ENCODE measurements at regions not wholly inside any gene's neighbourhood (a gene's known extent, or its start where the extent isn't known, plus 50 kb on each side); places are given as distances from the start of the nearest gene placed in this dataset.

GRCh38 chr18:33901894-33902512 lies 322.7 kb downstream of the NOL4 start:
- Histone ChIP-seq H3K27me3 (ENCODE audit: control insufficient read depth, insufficient read depth, low read length) (no peaks in the 10 kb centered on the region), H3K36me3 (ENCODE audit: control insufficient read depth, insufficient read depth, low read length) (no peaks in the 10 kb centered on the region), H3K9me3 (ENCODE audit: control insufficient read depth, insufficient read depth, low read length) (no peaks in the 10 kb centered on the region), H3K9ac (ENCODE audit: low read depth, low read length) (no peak overlapping the region), H3K4me3 (ENCODE audit: low read depth, low read length) (no peak overlapping the region), H3K4me1 (ENCODE audit: control insufficient read depth, insufficient read depth, low read length) (no peaks in the 10 kb centered on the region)

- Histone ChIP-seq H3K36me3 (ENCODE audit: control insufficient read depth, insufficient read depth, low read length) (no peaks in the 10 kb centered on the region), H3K4me3 (ENCODE audit: low read depth, low read length) (no peak overlapping the region), H3K9ac (ENCODE audit: low read depth, low read length) (no peak overlapping the region), H3K27me3 (ENCODE audit: control insufficient read depth, insufficient read depth, low read length) (no peaks in the 10 kb centered on the region), H3K4me1 (ENCODE audit: control insufficient read depth, insufficient read depth, low read length) (no peaks in the 10 kb centered on the region), H3K9me3 (ENCODE audit: control insufficient read depth, insufficient read depth, low read length) (no peaks in the 10 kb centered on the region)
Measured at GRCh38 chr18:33900638-33901037, 322.6 kb downstream of the ASXL3 start.

- Histone ChIP-seq H3K4me3 (ENCODE audit: low read depth, low read length) (no peak overlapping the region), H3K36me3 (ENCODE audit: control insufficient read depth, insufficient read depth, low read length) (no peaks in the 10 kb centered on the region), H3K9ac (ENCODE audit: low read depth, low read length) (no peak overlapping the region), H3K27me3 (ENCODE audit: control insufficient read depth, insufficient read depth, low read length) (no peaks in the 10 kb centered on the region), H3K4me1 (ENCODE audit: control insufficient read depth, insufficient read depth, low read length) (no peaks in the 10 kb centered on the region), H3K9me3 (ENCODE audit: control insufficient read depth, insufficient read depth, low read length) (no peaks in the 10 kb centered on the region)
Measured at GRCh38 chr18:33898427-33898826, 320.4 kb downstream of the ASXL3 start.

GRCh38 chr18:33878213-33878612 lies 300.2 kb downstream of the ASXL3 start:
- H3K27me3 ChIP-seq (ENCODE audit: control insufficient read depth, insufficient read depth, low read length), result no peaks in the 10 kb centered on the region
- no peaks in the 10 kb centered on the region for H3K36me3 ChIP-seq (ENCODE audit: control insufficient read depth, insufficient read depth, low read length)
- no peaks in the 10 kb centered on the region for H3K9me3 ChIP-seq (ENCODE audit: control insufficient read depth, insufficient read depth, low read length)

GRCh38 chr18:33875029-33875565 lies 297.1 kb downstream of the ASXL3 start:
- Histone ChIP-seq H3K9ac (ENCODE audit: low read depth, low read length) (no peak overlapping the region), H3K36me3 (ENCODE audit: control insufficient read depth, insufficient read depth, low read length) (no peaks in the 10 kb centered on the region), H3K27me3 (ENCODE audit: control insufficient read depth, insufficient read depth, low read length) (no peaks in the 10 kb centered on the region), H3K4me1 (ENCODE audit: control insufficient read depth, insufficient read depth, low read length) (no peaks in the 10 kb centered on the region), H3K4me3 (ENCODE audit: low read depth, low read length) (no peak overlapping the region), H3K9me3 (ENCODE audit: control insufficient read depth, insufficient read depth, low read length) (no peaks in the 10 kb centered on the region)

More at GRCh38 chr18:33878213-33878612, 300.2 kb downstream of the ASXL3 start:
- no peaks in the 10 kb centered on the region for H3K4me1 ChIP-seq (ENCODE audit: control insufficient read depth, insufficient read depth, low read length)
- H3K4me3 ChIP-seq (ENCODE audit: low read depth, low read length), result no peak overlapping the region
- no peak overlapping the region for H3K9ac ChIP-seq (ENCODE audit: low read depth, low read length)

GRCh38 chr18:33873112-33873511 lies 295.1 kb downstream of the ASXL3 start:
- no peaks in the 10 kb centered on the region for H3K36me3 ChIP-seq (ENCODE audit: control insufficient read depth, insufficient read depth, low read length)
- no peak overlapping the region for H3K4me3 ChIP-seq (ENCODE audit: low read depth, low read length)
- H3K4me1 ChIP-seq (ENCODE audit: control insufficient read depth, insufficient read depth, low read length), result no peaks in the 10 kb centered on the region
- H3K9me3 ChIP-seq (ENCODE audit: control insufficient read depth, insufficient read depth, low read length), result no peaks in the 10 kb centered on the region
- H3K27me3 ChIP-seq (ENCODE audit: control insufficient read depth, insufficient read depth, low read length), result no peaks in the 10 kb centered on the region
- no peak overlapping the region for H3K9ac ChIP-seq (ENCODE audit: low read depth, low read length)

- no peak overlapping the region for H3K4me3 ChIP-seq (ENCODE audit: low read depth, low read length)
- H3K27me3 ChIP-seq (ENCODE audit: control insufficient read depth, insufficient read depth, low read length), result no peaks in the 10 kb centered on the region
- no peaks in the 10 kb centered on the region for H3K36me3 ChIP-seq (ENCODE audit: control insufficient read depth, insufficient read depth, low read length)
- no peak overlapping the region for H3K9ac ChIP-seq (ENCODE audit: low read depth, low read length)
- no peaks in the 10 kb centered on the region for H3K9me3 ChIP-seq (ENCODE audit: control insufficient read depth, insufficient read depth, low read length)
- H3K4me1 ChIP-seq (ENCODE audit: control insufficient read depth, insufficient read depth, low read length), result no peaks in the 10 kb centered on the region
Measured at GRCh38 chr18:33871363-33872025, 293.5 kb downstream of the ASXL3 start.

- Histone ChIP-seq H3K27me3 (ENCODE audit: control insufficient read depth, insufficient read depth, low read length) (no peaks in the 10 kb centered on the region), H3K36me3 (ENCODE audit: control insufficient read depth, insufficient read depth, low read length) (no peaks in the 10 kb centered on the region), H3K4me3 (ENCODE audit: low read depth, low read length) (no peak overlapping the region), H3K9me3 (ENCODE audit: control insufficient read depth, insufficient read depth, low read length) (no peaks in the 10 kb centered on the region), H3K9ac (ENCODE audit: low read depth, low read length) (no peak overlapping the region), H3K4me1 (ENCODE audit: control insufficient read depth, insufficient read depth, low read length) (no peaks in the 10 kb centered on the region)
Measured at GRCh38 chr18:33870059-33870458, 292.0 kb downstream of the ASXL3 start.

- Histone ChIP-seq H3K27me3 (ENCODE audit: control insufficient read depth, insufficient read depth, low read length) (no peaks in the 10 kb centered on the region), H3K4me1 (ENCODE audit: control insufficient read depth, insufficient read depth, low read length) (no peaks in the 10 kb centered on the region), H3K36me3 (ENCODE audit: control insufficient read depth, insufficient read depth, low read length) (no peaks in the 10 kb centered on the region), H3K4me3 (ENCODE audit: low read depth, low read length) (no peak overlapping the region), H3K9ac (ENCODE audit: low read depth, low read length) (no peak overlapping the region), H3K9me3 (ENCODE audit: control insufficient read depth, insufficient read depth, low read length) (peaks cover 11% of the 10 kb centered on the region)
Measured at GRCh38 chr18:33866386-33866785, 288.4 kb downstream of the ASXL3 start.

- no peaks in the 10 kb centered on the region for H3K4me1 ChIP-seq (ENCODE audit: control insufficient read depth, insufficient read depth, low read length)
- H3K27me3 ChIP-seq (ENCODE audit: control insufficient read depth, insufficient read depth, low read length), result no peaks in the 10 kb centered on the region
- no peak overlapping the region for H3K9ac ChIP-seq (ENCODE audit: low read depth, low read length)
- H3K9me3 ChIP-seq (ENCODE audit: control insufficient read depth, insufficient read depth, low read length), result peaks cover 11% of the 10 kb centered on the region
- H3K4me3 ChIP-seq (ENCODE audit: low read depth, low read length), result no peak overlapping the region
- no peaks in the 10 kb centered on the region for H3K36me3 ChIP-seq (ENCODE audit: control insufficient read depth, insufficient read depth, low read length)
Measured at GRCh38 chr18:33863912-33864311, 285.9 kb downstream of the ASXL3 start.

GRCh38 chr18:33854827-33855139 lies 276.8 kb downstream of the ASXL3 start:
- H3K4me3 ChIP-seq (ENCODE audit: low read depth, low read length), result no peak overlapping the region
- H3K27me3 ChIP-seq (ENCODE audit: control insufficient read depth, insufficient read depth, low read length), result no peaks in the 10 kb centered on the region
- no peaks in the 10 kb centered on the region for H3K4me1 ChIP-seq (ENCODE audit: control insufficient read depth, insufficient read depth, low read length)
- H3K9ac ChIP-seq (ENCODE audit: low read depth, low read length), result no peak overlapping the region
- H3K36me3 ChIP-seq (ENCODE audit: control insufficient read depth, insufficient read depth, low read length), result no peaks in the 10 kb centered on the region
- H3K9me3 ChIP-seq (ENCODE audit: control insufficient read depth, insufficient read depth, low read length), result no peaks in the 10 kb centered on the region

GRCh38 chr18:33854086-33854826 lies 276.2 kb downstream of the ASXL3 start:
- no peaks in the 10 kb centered on the region for H3K36me3 ChIP-seq (ENCODE audit: control insufficient read depth, insufficient read depth, low read length)
- H3K4me1 ChIP-seq (ENCODE audit: control insufficient read depth, insufficient read depth, low read length), result no peaks in the 10 kb centered on the region
- no peak overlapping the region for H3K9ac ChIP-seq (ENCODE audit: low read depth, low read length)
- no peaks in the 10 kb centered on the region for H3K27me3 ChIP-seq (ENCODE audit: control insufficient read depth, insufficient read depth, low read length)
- H3K9me3 ChIP-seq (ENCODE audit: control insufficient read depth, insufficient read depth, low read length), result no peaks in the 10 kb centered on the region
- no peak overlapping the region for H3K4me3 ChIP-seq (ENCODE audit: low read depth, low read length)
